Thyroid gland (tissue), 4 donors: ENCODE measurements at regions not wholly inside any gene's neighbourhood (a gene's known extent, or its start where the extent isn't known, plus 50 kb on each side); places are given as distances from the start of the nearest gene placed in this dataset.
"Not testable (repeated sequence)": the region's sequence is repeated elsewhere in the genome, so short reads cannot be mapped to it uniquely, and the experiment has no call there.

ENCODE experiments used
- DNase-seq, 2 donors: peaks; one replicate each; pipeline ENCODE4 v3.0.0-alpha.2; 2019
- H3K27ac ChIP-seq, 3 donors: fragments of 200-600 bp; sonication (generic); 1 replicate in 2 of 3; 2 replicates in 1 of 3; pipeline ENCODE4 v1.5.1; 2016 to 2019; ENCODE audit warnings: mild to moderate bottlenecking in 1 of 3, moderate library complexity in 1 of 3
- H3K27me3 ChIP-seq: fragments of 200-600 bp; sonication (generic); one replicate; pipeline ENCODE4 v1.5.1; 2019
- H3K36me3 ChIP-seq, 2 donors: fragments of 200-600 bp; sonication (generic); one replicate each; pipeline ENCODE4 v1.5.1; 2016 to 2019
- H3K4me1 ChIP-seq, 2 donors: fragments of 200-600 bp; sonication (generic); one replicate each; pipeline ENCODE4 v1.5.1; 2017 to 2019
- H3K4me3 ChIP-seq, 3 donors: fragments of 200-600 bp; sonication (generic); replicated peaks in 1 of 3; 1 replicate in 2 of 3; 2 replicates in 1 of 3; pipeline ENCODE4 v1.5.1; 2016; ENCODE audit warnings: mild to moderate bottlenecking in 1 of 3
- H3K9me3 ChIP-seq: fragments of 200-600 bp; sonication (generic); one replicate; pipeline ENCODE4 v1.5.1; 2017
- CTCF ChIP-seq, 6 experiments: fragments of 200-600 bp in 3 of 6; fragments of 450-650 bp in 3 of 6; sonication (generic) in 3 of 6; IDR thresholded peaks; one replicate each; pipeline ENCODE4 v1.5.1; 2016 to 2019; ENCODE audit warnings: antibody characterized with exemption in 6 of 6, mild to moderate bottlenecking in 2 of 6, inconsistent platforms in 1 of 6, moderate library complexity in 1 of 6
- POLR2A ChIP-seq, 2 donors: fragments of 450-650 bp; IDR thresholded peaks; one replicate each; pipeline ENCODE4 v1.6.1; 2017; ENCODE audit warnings: antibody characterized with exemption in 2 of 2, mild to moderate bottlenecking in 2 of 2, moderate library complexity in 1 of 2
- WGBS, 2 donors: methylation state at CpG; one replicate each; pipeline ENCODE4 v1.1.5; 2017; 5-methylcytosine and 5-hydroxymethylcytosine counted together
- intact Hi-C: fragments of 100-400 bp; cut with DNase I; formaldehyde crosslinking; loops from one replicate; pipeline ENCODE4 v1.15.1; 2023

GRCh38 chr14:65170318-65170717 lies 68.0 kb upstream of the MAX start:
- no peak for TF ChIP-seq CTCF (IDR thresholded peaks at IDR 0.05)
- no peak for TF ChIP-seq POLR2A (IDR thresholded peaks at IDR 0.05)
- WGBS, 2 donors = 62 to 63% methylated on average over 7 of the region's 7 CpGs
- no peaks in the 10 kb centered on the region for H3K9me3 ChIP-seq
- intact Hi-C loops = no loop called here
- no peak overlapping the region for H3K27ac ChIP-seq
- no peak overlapping the region for H3K4me3 ChIP-seq
- H3K36me3 ChIP-seq = no peaks in the 10 kb centered on the region
- no peak for DNase-seq
- no peaks in the 10 kb centered on the region for H3K27me3 ChIP-seq
- H3K4me1 ChIP-seq = peaks cover 0 to 5% of the 10 kb centered on the region in 2 donors

GRCh38 chr14:65170768-65171507 lies 68.6 kb upstream of the MAX start:
- no peaks in the 10 kb centered on the region for H3K27me3 ChIP-seq
- peak in 1 of 2 donors; percentile 8 for DNase-seq
- H3K27ac ChIP-seq = no peak overlapping the region
- intact Hi-C loops = no loop called here
- WGBS, 2 donors = 11 to 21% methylated on average over 17 of the region's 17 CpGs
- no peaks in the 10 kb centered on the region for H3K36me3 ChIP-seq
- no peaks in the 10 kb centered on the region for H3K9me3 ChIP-seq
- peaks cover 0 to 5% of the 10 kb centered on the region in 2 donors for H3K4me1 ChIP-seq
- H3K4me3 ChIP-seq = no peak overlapping the region
- TF ChIP-seq CTCF (IDR thresholded peaks at IDR 0.05) = no peak
- no peak for TF ChIP-seq POLR2A (IDR thresholded peaks at IDR 0.05)

GRCh38 chr14:65173973-65174693 lies 71.8 kb upstream of the MAX start:
- TF ChIP-seq POLR2A (IDR thresholded peaks at IDR 0.05) (no peak), CTCF (IDR thresholded peaks at IDR 0.05) (no peak)
- DNase-seq = no peak
- H3K4me1 ChIP-seq = peaks cover 0 to 5% of the 10 kb centered on the region in 2 donors
- intact Hi-C loops = no loop called here
- no peak overlapping the region for H3K4me3 ChIP-seq
- H3K9me3 ChIP-seq = no peaks in the 10 kb centered on the region
- 28% methylated on average over 13 of the region's 13 CpGs for WGBS, 2 donors
- no peaks in the 10 kb centered on the region for H3K27me3 ChIP-seq
- no peak overlapping the region for H3K27ac ChIP-seq
- no peaks in the 10 kb centered on the region for H3K36me3 ChIP-seq

GRCh38 chr14:65174783-65175182 lies 72.5 kb upstream of the MAX start:
- 78 to 82% methylated on average over 3 of the region's 3 CpGs for WGBS, 2 donors
- Histone ChIP-seq H3K4me1 (peaks cover 0 to 5% of the 10 kb centered on the region in 2 donors), H3K9me3 (no peaks in the 10 kb centered on the region), H3K4me3 (no peak overlapping the region), H3K27ac (no peak overlapping the region), H3K27me3 (no peaks in the 10 kb centered on the region), H3K36me3 (no peaks in the 10 kb centered on the region)
- TF ChIP-seq CTCF (IDR thresholded peaks at IDR 0.05) (no peak), POLR2A (IDR thresholded peaks at IDR 0.05) (no peak)
- DNase-seq = no peak
- intact Hi-C loops = no loop called here

- WGBS, 2 donors = 85 to 89% methylated on average over 4 of the region's 4 CpGs
- no peak overlapping the region for H3K4me3 ChIP-seq
- no peak for DNase-seq
- TF ChIP-seq POLR2A (IDR thresholded peaks at IDR 0.05) = no peak
- TF ChIP-seq CTCF (IDR thresholded peaks at IDR 0.05) = no peak
- H3K27ac ChIP-seq = no peak overlapping the region
- no peaks in the 10 kb centered on the region for H3K27me3 ChIP-seq
- no peaks in the 10 kb centered on the region for H3K36me3 ChIP-seq
- no peaks in the 10 kb centered on the region for H3K9me3 ChIP-seq
- H3K4me1 ChIP-seq = no peaks in the 10 kb centered on the region
- intact Hi-C loops = no loop called here
Observed at GRCh38 chr14:65177551-65177950, 75.2 kb upstream of the MAX start.

- H3K27me3 ChIP-seq, H3K4me3 ChIP-seq, H3K4me1 ChIP-seq, intact Hi-C loops, DNase-seq, H3K27ac ChIP-seq, H3K36me3 ChIP-seq, H3K9me3 ChIP-seq: not testable (repeated sequence)
- WGBS, 2 donors = 88 to 95% methylated on average over 4 of the region's 4 CpGs
Observed at GRCh38 chr14:65179231-65179630, 76.9 kb upstream of the MAX start.
